ENCODE measurements at regions not wholly inside any gene's neighbourhood (a gene's known extent, or its start where the extent isn't known, plus 50 kb on each side); places are given as distances from the start of the nearest gene placed in this dataset.

DNA sequence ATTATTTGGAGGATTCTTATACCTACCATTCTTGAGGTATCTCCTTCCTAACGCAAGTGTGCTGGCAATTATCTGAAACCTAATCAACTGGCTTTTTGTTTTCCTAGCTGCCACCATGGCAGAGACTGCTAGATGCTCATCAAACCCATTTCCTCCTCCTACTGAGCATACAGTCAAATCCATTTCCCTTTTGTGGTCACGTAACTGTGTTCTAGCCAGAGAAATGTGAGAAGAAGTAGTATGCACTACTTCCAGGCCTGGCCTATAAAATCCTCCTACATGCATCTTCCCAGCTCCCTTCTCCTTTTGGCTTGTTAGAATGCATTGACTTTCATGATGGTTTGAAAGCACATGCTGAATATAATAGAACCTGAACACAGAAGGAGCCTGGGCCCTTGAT is 494.1 kb upstream of the MEIS1 start:
- TF ChIP-seq, protein P1, sequence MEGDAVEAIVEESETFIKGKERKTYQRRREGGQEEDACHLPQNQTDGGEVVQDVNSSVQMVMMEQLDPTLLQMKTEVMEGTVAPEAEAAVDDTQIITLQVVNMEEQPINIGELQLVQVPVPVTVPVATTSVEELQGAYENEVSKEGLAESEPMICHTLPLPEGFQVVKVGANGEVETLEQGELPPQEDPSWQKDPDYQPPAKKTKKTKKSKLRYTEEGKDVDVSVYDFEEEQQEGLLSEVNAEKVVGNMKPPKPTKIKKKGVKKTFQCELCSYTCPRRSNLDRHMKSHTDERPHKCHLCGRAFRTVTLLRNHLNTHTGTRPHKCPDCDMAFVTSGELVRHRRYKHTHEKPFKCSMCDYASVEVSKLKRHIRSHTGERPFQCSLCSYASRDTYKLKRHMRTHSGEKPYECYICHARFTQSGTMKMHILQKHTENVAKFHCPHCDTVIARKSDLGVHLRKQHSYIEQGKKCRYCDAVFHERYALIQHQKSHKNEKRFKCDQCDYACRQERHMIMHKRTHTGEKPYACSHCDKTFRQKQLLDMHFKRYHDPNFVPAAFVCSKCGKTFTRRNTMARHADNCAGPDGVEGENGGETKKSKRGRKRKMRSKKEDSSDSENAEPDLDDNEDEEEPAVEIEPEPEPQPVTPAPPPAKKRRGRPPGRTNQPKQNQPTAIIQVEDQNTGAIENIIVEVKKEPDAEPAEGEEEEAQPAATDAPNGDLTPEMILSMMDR (IDR thresholded peaks at IDR 0.05; ENCODE audit: low read depth, low read length) = no peak
- TF ChIP-seq, protein P2, sequence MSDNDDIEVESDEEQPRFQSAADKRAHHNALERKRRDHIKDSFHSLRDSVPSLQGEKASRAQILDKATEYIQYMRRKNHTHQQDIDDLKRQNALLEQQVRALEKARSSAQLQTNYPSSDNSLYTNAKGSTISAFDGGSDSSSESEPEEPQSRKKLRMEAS (IDR thresholded peaks at IDR 0.05; ENCODE audit: low read depth, low read length) = no peak
- no peak for TF ChIP-seq POLR2A (IDR thresholded peaks at IDR 0.05; ENCODE audit: extremely low read depth, insufficient read length)
- no peak for TF ChIP-seq MYC (IDR thresholded peaks at IDR 0.05; ENCODE audit: low read depth, low read length)

Data from NB4 (cell line).